GM19238 (cell line): ENCODE measurements at regions not wholly inside any gene's neighbourhood (a gene's known extent, or its start where the extent isn't known, plus 50 kb on each side); places are given as distances from the start of the nearest gene placed in this dataset.

Source experiments
- DNase-seq: peaks from one replicate; pipeline ENCODE4 v3.0.0; 2011; ENCODE audit warnings: low spot score; ENCODE audit not compliant: insufficient read length

DNA sequence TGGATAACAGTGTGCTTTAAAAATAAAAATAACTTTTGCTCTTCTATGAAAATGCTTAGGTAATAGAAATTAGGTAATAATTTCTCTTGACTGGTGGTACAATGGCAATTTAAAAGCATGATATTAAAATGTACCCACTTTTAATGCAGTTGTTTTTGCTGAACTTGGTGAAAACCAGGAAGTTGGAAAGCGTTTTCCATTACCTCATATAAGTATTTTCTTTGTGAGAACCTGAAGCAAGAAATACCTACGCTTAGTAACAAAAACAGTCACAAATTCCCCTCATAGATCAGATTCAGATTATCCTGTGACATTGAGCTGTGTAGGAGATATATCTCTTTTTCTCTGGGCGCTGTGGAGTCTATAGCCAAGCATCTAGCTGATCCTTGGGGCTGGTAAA, 689.0 kb upstream of the FZD8 start:
- DNase-seq: no peak

- no peak for DNase-seq
Measured at GRCh38 chr10:36325815-36326214, 683.7 kb upstream of the FZD8 start.

DNA sequence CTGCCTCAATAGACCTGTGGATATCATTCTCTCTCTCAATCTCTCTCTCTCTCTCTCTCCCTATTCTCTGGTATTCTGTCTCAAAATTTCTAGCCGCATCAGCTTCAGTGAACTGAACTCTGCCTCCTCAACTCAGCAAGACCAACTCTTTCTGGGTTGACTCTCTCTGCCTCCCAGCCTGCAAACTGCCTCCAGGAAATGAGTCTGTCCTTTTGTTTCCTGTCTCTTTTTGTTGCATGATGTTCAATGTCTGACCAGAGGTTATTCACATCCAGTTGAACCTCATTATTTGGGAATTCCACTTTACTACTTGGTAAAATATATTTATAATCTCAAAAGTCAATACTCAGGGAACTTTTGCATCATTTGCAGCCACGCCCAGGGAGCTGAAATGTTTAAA, 682.7 kb upstream of the FZD8 start:
- DNase-seq: no peak

DNA sequence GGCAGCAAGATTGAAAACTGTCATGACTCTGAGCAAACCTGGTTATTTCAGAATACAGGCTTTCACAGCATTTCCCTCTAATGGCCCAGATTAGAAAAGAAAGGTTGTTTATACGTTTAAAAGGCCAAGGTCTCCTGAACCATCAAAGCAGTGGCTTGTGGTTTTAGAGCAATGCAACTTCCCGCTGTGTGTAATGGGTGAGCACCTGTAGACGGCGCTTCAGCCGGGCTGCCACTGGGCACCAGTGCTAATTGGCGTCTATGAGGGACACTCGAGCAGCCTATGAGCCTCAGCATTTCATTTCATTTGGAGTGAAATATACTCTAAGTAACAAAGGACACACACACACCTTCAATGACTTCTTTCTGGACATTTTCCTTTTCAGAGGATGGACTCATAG, 671.0 kb upstream of the FZD8 start:
- DNase-seq: no peak

- DNase-seq: no peak
Measured at GRCh38 chr10:36303896-36304295, 661.8 kb upstream of the FZD8 start.

GRCh38 chr10:36302086-36302485, 660.0 kb upstream of the FZD8 start:
- DNase-seq: no peak

DNA sequence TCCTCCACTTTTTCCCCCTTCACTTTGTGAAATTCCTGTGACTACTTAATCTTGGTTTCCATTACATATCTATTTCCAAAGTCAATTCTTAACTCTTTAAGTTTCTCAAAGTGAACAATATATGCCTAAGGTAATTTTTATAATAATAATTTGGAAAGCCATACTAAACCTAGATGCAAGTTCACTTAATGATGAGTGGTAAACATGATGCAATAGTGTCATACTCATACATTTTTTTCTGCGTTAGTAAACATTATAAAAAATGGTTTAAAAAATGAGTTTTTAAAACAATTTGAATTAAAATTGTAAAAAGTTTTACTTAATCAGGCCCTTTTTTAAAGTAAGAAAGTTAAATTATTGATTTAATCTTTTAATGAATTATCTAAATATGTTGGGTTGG, 659.4 kb upstream of the FZD8 start:
- DNase-seq: no peak

DNA sequence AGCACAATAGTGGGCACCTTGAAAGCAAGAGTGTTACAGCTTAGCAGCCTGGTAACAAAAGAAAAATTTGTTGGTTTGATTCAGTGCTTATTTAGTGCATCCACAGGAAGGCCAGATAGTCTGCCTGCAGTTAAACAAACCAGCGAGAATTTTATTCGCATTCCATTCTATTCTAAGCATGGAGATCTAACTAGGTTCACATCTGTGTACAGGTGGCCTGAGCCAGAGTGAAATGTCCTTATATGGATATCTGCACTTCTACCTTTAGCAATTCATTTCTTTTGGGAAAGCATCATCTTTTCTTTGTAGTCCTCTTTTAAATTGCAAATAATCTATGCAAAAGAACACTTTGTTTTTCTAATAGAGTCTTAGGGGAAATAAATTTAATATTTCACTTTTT, 659.0 kb upstream of the FZD8 start:
- no peak for DNase-seq

GRCh38 chr10:36283827-36284226, 641.7 kb upstream of the FZD8 start:
- DNase-seq: no peak

GRCh38 chr10:36281831-36282331, 639.8 kb upstream of the FZD8 start:
- DNase-seq: no peak

DNA sequence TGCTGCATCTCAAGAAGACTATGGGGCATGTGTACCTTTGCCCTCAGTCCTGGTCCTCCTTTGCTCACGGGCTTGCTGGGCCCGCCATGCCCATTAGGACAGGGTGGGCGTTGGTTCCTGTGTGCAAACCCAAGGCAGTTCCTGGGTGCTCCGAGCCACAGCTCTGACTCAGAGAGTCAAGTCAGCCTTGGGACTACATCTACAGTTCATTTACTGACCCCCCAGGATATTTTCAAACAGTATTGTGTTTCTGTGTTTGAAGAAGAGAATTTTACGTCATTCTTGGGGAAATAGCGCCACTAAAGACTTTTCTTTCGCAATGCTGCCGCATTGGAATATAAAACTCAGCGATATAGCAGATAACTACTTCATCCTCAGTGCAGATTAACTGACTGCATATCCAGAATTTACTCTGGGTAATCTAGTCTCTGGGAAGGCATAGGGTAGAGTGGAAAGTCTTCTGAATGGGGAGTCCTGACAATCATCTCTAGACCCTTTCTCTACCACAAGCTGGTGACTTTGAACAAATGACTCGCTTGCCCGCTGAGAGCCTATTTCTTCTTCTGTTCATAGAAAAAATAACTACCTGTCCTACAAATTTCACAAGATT, 638.9 kb upstream of the FZD8 start:
- DNase-seq: no peak

DNA sequence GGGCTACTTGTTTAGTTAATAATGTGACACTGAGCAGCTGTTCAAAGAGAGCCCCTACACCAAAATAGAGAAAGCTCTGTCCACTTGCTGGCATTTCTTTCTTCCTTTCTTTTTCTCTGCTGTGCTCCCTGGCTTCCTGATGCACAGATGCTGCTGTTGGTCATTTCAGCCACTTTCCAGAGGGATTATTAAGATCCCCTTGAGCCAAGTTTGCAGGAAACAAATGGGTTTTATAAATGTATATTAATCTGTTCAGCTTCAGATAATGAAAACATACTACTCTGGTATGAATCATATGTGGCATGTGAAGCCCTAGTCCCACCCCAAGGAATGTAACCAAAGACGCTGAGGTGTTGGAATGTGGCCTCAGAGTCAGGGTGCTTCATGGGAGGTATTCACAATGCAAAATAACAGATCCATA, 638.2 kb upstream of the FZD8 start:
- DNase-seq: no peak

- DNase-seq: no peak
Measured at GRCh38 chr10:36278176-36278575, 636.1 kb upstream of the FZD8 start.

DNA sequence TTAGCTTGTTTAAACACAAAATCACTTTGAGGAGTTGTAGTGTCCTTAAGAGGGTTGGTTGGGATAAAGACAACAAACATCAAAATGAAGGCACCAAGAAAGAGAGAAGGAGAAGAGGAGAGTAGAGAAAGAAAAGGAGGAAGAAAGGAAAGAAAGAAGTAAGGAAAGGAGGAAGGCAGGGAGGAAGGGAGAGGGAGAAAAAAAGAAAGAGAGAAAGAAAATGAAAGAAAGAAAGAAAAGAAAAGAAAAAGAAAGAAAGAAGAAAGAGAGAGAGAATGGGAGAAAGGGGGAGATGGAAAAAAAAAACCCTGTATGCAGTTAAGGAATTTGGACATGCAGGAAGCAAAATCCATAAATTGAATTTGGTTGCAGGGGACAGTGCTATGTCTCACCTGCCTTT, 635.4 kb upstream of the FZD8 start:
- no peak for DNase-seq

DNA sequence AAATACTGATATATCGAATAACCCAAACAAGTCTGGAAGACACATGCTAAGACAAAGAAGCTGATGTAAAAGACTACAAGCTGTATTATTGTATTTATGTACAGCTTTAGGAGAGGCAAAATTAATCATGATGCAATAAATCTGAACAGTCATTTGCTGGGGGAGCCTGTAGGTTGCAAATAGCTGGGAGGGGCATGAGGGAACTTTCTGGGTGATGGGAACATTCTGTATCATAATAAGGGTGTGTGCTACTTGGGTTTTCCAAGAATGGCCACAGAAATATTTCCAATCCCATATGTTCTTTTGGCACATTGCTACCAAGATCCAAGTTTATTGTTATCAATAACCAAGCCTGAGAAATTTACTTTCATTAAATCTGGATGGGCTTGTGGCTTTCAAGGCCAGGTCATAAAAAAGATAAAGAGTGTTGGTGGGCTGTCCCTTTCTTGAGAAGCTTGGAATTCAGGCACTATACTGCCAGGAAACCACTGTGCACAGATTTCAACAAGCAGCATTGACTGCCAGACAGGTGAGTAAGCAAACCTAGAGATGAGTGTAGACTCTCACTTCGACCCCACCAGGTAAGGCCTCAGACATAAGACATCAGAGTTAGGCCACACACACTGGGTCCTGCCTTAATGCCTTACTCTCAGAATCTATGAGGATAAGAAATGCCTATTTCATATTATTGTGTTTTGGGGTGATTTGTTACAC, 629.7 kb upstream of the FZD8 start:
- no peak for DNase-seq

- DNase-seq: no peak
Measured at GRCh38 chr10:36269222-36269621, 627.1 kb upstream of the FZD8 start.

- no peak for DNase-seq
Measured at GRCh38 chr10:36266923-36267322, 624.8 kb upstream of the FZD8 start.

DNA sequence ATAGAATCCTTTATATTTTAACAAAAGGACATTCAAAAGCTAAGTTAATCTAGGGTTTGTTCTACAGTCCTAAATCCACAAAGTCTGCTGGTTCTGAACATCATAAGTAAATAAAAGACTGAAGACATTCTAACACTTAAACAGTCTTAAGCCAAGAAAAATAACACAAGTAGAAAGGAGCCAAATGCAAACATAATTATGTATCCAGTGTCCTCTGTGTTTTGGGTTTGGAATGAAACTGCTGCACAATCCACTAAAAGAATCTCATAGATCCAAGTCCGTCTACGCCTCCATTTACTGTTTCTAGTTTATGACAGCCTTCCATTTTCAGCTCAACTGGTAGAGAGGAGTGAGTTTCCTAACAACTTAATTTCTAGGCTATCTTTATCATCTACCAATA, 623.6 kb upstream of the FZD8 start:
- DNase-seq: no peak

DNA sequence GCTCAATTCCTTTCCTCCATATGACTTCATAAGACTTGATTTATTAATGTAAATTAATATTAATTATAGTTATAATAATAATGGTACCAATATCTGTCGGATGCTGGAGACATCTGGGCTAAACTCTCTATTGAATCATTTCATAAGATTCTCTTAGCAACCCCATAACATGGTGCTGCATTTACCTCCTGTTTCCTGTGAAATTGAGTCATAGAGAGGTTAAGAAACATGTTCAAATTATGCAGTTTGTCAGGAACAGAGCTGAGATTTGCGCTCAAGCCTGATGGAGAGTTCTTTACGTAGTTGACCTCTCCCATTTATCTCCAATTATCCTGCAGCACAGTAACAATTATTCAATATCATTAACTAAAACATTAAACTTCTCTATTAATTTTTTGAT, 621.8 kb upstream of the FZD8 start:
- no peak for DNase-seq

DNA sequence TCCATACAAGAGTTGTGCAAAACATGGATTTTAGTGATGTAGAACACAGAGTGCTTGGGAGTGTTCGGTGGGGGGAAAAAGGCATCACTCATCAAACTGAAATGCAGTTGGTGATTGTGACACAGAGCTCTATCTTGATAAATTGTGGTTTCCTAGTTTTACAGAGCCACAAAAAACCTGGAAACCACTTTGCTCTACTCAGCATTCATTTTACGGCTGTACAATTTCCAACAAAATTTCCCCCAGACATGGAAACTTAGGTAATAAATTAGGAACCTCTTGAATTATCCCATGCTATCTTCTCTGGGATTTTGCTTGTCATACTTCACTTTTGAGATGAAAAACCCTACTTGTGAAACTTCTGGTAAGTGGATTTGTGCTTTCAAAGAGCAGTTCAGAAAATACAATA, 614.9 kb upstream of the FZD8 start:
- DNase-seq: no peak

DNA sequence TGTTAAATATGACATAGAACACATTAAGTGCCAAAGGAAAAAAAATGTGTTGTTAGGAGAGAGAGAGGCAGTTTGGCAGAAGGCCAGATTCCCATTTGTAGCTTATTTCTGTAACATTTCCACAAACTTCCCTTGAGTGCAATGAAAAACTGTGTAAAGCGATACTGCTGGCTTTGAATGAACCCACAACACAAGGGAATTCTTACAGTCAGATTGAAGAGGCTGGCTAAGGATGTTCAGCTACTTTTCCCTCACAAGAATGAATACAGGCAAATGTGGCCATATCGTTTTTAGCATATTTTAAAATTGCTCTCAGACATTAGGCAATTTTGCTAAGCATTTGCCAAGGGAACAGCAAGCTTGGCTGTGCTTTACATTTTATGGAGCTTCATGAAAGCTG, 614.1 kb upstream of the FZD8 start:
- no peak for DNase-seq

GRCh38 chr10:36254199-36254598, 612.1 kb upstream of the FZD8 start:
- DNase-seq: no peak

DNA sequence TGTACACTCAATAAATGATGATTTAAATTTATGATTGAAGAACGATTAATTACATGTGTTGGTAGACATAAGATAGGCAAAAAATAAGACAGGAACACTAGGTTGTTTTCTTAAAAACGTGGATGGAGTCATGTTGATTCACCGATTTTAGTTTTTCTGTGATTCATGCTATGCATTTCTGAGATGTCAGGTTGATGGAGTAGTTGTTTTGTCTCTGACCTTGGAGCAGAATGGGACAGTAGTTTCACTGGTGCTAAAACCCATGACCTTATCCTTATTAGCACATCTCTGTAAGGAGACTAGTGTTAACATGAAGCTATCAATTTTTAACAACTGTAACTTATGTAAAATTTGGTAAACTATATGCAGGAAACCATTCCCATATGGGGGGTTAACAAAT, 611.6 kb upstream of the FZD8 start:
- DNase-seq: no peak
